H54 (cell line): ENCODE measurements at regions not wholly inside any gene's neighbourhood (a gene's known extent, or its start where the extent isn't known, plus 50 kb on each side); places are given as distances from the start of the nearest gene placed in this dataset.
A peak's percentile ranks its signal among the peaks of the same experiment; 100 is the strongest.
"Not testable (repeated sequence)": the region's sequence is repeated elsewhere in the genome, so short reads cannot be mapped to it uniquely, and the experiment has no call there.

Experiments
- DNase-seq: peaks from one replicate; pipeline ENCODE4 v3.0.0; 2011; ENCODE audit warnings: low spot score, mixed read lengths; ENCODE audit not compliant: insufficient read length
- FAIRE-seq: peaks from 3 replicates; lab custom pipeline; 2011; peaks lifted over from hg19 to GRCh38; lab: Jason Lieb, UNC
- POLR2A ChIP-seq: IDR thresholded peaks from 2 replicates; pipeline ENCODE4 v1.6.1; 2011; ENCODE audit warnings: low read depth, mild to moderate bottlenecking, low read length

DNA sequence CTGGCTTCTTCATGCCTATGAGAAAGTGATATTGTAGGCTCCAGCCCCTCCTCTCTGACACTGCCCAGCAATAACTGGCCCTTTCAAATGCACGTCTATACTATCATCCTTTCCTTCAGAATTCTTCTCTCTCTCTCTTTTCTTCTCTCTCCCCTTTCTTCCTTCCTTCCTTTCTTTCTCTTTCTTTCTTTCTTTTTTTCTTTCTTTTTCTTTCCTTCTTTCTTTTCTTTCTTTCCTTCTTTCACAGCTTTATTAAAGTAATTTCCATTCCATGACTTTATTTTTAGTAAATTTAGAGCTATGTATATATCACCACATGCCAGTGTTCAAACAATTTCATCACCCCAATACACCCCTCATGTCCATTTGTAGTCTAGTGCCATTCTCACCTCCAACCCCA, 302.1 kb downstream of the RPAP3 start:
- FAIRE-seq (no peak), DNase-seq (no peak)
- TF ChIP-seq POLR2A = no peak

DNA sequence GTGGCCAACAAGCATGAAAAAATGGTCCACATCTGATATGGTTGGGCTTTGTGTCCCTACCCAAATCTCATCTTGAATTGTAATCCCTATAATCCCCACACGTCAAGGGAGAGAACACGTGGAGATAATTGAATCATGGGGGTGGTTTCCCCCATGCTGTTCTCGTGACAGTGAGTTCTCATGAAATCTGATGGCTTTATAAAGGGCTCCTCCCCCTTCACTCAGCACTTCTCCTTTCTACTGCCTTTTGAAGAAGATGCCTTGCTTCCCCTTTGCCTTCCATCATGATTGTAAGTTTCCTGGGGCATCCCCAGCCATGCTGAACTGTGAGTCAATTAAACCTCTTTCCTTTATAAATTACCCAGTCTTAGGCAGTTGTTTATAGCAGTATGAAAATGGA, 304.6 kb downstream of the RPAP3 start:
- not testable (repeated sequence) for FAIRE-seq, DNase-seq

DNA sequence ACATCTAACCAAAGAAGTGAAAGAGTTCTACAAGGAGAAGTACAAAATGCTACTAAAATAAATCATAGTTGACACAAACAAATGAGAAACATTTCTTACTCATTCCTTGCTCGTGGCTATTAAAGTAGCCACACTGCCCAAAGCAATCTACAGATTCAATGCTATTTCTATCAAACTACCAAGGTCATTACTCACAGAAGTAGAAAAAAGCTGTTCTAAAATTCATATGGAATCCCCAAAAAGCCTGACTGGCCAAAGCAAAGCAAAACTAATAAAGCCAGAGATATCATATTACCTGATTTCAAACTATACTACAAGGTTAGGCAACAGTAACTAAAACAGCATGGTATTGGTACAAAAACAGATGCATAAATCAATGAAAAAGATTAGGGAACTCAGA, 305.6 kb downstream of the RPAP3 start:
- DNase-seq (no peak), FAIRE-seq (no peak)
- TF ChIP-seq POLR2A = no peak

DNA sequence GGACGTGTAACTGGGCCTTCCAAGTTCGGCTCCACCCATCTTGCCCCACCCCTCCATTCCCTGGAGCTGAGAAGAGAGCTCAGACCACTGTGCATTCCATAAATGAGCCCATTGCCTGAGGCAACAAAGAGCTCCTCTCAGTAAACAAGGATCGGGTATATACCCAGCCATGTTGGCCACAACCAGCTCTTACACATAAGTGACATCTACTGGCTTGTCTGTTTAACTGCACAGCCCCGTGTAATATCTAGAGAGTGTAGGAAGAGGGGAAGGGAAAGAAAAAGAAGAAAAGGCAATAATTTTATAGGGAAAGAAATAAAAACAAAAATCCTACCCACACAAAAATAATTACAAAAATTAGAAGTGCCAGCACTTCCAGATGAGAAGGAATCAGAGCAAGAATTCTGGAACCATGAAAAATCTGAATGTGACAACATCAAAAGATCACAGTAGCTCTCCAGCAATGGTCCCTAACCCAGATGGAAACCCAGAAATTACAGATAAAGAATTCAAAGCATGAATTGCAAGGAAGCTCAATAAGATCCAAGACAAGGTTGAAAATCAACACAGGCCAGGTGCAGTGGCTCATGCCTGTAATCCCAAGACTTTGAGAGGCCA, 308.1 kb downstream of the RPAP3 start:
- TF ChIP-seq POLR2A = no peak
- FAIRE-seq (peak; percentile 75), DNase-seq (peak; percentile 23)

DNA sequence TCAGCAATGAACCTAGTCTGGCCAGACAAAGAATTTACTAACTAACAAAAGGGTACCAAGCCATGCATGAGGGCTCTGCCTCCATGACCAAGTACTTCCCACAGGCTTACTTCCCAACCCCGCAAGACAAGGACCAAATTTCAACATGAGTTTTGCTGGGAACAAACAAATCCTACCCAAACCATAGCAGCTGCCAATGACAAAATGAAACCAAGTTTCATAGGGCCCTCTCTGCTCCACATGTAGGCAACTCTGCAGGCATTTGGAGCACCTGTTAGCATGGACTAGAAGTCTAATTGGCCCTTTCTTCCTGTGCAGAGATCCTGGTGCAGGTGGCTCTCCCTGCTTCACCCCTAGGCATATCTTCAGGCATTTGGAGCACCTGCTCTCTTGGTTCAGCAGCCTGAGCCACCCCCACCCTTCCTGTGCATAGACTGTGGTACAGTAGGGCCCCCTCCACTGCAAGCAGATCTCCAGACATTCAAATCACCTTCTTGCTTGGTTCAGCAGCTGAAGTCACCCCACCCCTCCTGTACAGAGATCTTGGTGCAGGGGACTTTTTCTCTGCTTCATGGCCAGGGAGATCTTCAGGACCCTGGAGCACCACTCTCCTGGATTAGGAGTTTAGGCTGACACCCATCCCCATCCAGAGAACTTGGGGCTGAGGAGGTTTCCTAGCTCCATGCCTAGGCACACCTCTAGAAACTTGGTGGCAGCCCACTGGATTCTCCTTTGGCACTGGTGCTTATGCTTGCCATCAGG, 308.7 kb downstream of the RPAP3 start:
- DNase-seq = no peak
- TF ChIP-seq POLR2A = no peak
- no peak for FAIRE-seq

DNA sequence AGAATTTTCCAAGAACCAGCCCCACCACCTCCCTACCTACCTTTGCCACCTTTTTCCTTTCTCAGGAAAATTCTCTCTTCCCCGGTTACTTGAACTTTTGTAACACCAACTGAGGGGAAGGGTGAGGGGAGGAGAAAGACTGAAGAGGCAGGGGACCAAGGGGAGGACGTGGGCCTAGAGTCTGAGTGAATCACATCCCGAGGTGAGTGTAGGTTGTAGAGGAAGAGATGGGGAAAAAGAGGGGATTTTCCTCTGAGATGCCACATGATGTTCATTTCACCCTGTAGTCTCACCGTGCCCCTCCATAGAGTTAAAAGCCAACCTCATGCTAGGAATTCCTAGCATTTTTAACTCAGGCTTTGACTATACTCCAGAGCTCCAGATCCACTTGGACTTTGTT, 311.8 kb downstream of the RPAP3 start:
- DNase-seq (no peak), FAIRE-seq (no peak)
- TF ChIP-seq POLR2A = no peak

DNA sequence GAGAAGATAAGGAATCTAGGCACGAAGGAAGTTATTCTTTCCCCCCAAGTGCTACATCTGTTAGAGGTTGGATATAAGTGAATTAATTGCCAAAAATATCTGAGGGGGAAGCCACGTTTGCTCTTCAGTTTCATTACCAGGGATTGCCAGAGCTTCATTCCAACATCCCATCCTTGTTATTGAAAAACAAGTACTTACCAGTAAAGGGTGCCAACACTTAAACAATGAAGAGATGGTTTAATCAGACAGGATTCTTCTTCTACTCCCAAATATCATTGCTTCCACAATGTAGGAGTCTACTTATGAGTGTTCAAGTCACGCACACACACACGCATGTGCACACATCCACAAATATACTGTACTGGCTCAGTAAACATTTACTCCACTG, 312.4 kb downstream of the RPAP3 start:
- DNase-seq (no peak), FAIRE-seq (no peak)
- no peak for TF ChIP-seq POLR2A

DNA sequence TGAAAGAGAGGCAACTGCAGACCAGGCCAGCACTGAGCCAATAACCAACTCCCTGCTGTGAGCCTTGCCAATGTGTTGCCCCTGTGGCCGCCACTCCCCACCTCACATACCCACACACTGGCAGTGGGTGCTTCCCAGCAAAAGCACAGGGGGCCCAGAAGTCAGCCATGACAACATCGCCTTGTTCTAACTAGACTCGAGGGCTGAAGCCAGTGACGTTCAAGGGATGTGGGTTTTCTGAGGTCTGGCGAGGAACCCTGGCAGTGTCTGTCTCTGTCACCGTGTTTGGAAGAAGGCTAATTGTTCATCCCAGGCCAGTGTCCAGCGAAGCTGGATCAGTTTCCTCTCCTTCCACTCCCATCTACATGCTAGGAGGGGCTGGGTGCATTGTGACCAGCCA, 311.8 kb upstream of the AMIGO2 start:
- FAIRE-seq = no peak
- no peak for DNase-seq
- no peak for TF ChIP-seq POLR2A

DNA sequence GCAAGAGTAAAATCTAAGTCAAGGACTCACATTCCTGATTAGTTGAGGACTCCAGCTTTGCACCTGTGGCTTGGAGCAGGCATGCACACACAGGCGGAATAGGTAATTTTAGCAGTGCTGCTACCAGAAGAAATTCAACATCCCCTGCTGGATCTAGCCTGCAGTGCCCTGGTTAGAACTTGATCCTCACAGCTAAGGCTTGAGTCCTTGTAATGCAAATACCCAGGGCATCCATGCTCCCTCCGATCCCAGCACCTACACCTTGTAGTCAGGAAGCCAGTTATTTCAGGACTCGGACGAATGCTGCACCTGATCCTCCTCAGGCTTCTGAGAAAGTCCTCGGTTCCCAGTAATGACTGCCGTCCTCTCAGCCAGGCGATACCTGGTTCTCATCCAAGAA, 309.0 kb upstream of the AMIGO2 start:
- DNase-seq = no peak
- no peak for FAIRE-seq
- TF ChIP-seq POLR2A = no peak

DNA sequence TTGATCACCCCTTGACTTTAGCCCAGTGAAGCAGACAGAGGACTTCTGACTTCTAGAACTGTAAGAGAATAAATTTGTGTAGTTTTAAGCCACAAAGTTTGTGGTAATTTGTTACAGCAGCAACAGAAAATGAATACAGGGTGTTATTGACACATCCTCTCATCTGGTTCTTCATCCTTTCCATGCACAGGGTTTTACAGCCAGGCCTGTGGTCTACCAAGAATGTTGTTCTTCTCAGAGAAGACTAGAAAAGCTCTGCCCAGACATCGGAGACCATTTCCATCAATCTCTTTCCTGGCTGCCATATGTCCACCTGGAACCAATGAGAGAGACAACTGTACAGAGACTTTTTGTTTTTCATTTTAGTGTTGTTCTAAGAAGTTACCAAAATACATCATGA, 308.2 kb upstream of the AMIGO2 start:
- no peak for TF ChIP-seq POLR2A
- DNase-seq = no peak
- FAIRE-seq = no peak

DNA sequence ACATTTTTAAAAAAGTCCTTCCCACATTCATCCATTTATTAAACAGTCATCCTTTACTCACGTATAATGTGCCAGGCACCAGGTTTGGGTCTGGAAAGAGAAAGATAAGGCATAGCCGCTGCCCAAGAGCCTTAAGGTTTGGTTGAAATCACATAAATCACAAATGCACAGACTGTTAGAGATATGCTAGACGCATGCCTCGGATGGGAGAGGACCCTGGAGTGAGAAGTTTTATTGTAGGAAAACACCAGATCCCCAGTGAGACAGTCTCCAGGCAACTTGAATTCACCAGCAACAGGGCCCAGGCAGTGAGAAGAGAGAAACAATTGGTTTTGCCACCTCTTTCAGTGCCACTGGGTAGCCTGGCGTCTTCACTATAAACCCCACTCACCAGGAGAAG, 305.9 kb upstream of the AMIGO2 start:
- FAIRE-seq (no peak), DNase-seq (no peak)
- TF ChIP-seq POLR2A = no peak

DNA sequence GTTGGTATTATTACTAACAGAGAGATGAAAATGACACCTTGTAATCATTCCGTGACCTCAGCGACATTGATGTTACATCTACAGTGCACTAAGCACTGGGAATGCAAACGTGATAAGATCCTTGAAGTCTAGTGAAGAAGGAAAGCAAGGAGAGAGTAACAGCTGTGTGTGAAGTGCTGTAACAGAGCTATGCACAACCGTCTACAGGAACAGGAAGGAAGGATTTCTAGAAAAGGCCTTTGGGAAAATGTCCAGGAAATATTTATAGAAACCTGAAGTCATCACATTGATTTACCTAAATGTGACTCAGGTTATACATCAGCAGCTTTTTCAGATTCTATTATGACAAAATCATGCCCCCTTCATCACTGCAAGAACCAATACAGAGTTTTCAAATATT, 304.2 kb upstream of the AMIGO2 start:
- DNase-seq (no peak), FAIRE-seq (peak; percentile 78)
- no peak for TF ChIP-seq POLR2A

DNA sequence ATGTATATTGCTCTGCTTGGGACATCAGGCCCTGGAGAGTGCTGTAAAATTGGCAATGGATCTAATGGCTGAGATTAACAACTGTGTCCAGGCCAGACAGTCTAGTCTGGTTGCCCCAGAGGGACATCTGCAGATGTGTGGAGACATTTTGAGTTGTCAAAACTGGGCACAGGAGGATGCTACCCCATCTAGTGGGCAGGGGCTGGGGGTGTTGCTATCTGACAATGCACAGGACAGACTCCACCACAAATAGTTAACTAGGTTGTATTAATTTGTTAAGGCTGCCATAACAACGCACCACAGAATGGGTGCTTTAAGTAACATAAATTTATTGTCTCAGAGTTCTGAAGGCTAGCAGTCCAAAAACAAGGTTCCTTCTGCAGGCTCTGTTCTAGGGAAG, 302.5 kb upstream of the AMIGO2 start:
- DNase-seq = no peak
- no peak for FAIRE-seq
- no peak for TF ChIP-seq POLR2A

DNA sequence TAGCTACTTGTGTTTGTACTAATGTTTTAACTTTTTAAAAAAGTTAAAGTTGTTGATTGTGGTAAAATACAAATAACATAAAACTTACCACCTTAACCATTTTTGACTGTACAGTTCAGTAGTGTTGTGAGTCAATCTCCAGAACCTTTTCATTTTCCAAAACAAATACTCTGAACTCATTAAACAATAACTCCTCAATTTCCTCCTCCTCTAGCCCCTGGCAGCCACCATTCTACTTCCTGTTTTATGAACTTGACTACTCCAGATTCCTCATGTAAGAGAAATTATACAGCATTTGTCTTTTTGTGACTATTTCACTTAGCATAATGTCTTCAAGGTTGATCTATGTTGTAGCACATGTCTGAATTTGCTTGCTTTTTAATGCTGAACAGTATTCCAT, 299.1 kb upstream of the AMIGO2 start:
- peak; percentile 50 for FAIRE-seq
- no peak for DNase-seq
- TF ChIP-seq POLR2A = no peak

DNA sequence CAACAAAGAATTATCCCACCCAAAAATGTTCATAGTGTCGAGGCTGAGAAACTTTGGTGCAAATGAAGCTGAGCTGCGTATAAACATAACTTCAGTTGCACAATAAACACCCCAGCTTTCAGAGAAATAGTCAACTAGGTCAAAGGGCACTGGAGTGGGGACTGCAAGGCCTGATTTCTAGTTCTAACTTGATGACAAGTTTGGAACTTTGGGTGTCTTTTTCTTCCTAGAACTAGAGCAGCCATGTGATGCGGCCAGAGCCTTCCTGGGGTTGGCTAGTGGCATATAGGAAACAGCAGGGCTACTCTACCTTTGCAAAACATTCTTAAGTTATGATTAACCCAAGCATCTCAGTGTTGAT, 298.4 kb upstream of the AMIGO2 start:
- DNase-seq (no peak), FAIRE-seq (no peak)
- TF ChIP-seq POLR2A = no peak
